Endothelial cell of umbilical vein (primary cell): ENCODE measurements at regions not wholly inside any gene's neighbourhood (a gene's known extent, or its start where the extent isn't known, plus 50 kb on each side); places are given as distances from the start of the nearest gene placed in this dataset.

Experiments used
- BruUV-seq: library from RNA; stranded (reverse); fragments of 400-500 nt; replicated peaks from 2 replicates; lab custom pipeline; 2021; lab: Mats Ljungman, UMichigan
- CTCF ChIA-PET: fragments of 300-600, 350-600 bp; sonication (Branson Sonifier 250); formaldehyde crosslinking; loops from one replicate; lab custom pipeline; 2021; ENCODE audit warnings: antibody characterized with exemption, inconsistent platforms; lab: Charles Lee
- POLR2A ChIA-PET: fragments of 300-600, 350-600 bp; sonication (Branson Sonifier 250); formaldehyde crosslinking; loops from one replicate; lab custom pipeline; 2021; ENCODE audit warnings: antibody characterized with exemption, inconsistent platforms; lab: Charles Lee
- DNase-seq: peaks from one replicate; pipeline ENCODE4 v3.0.0-alpha.2; 2011; ENCODE audit warnings: low read depth, low spot score
- FAIRE-seq: peaks from 2 replicates; lab custom pipeline; 2011; peaks lifted over from hg19 to GRCh38; lab: Jason Lieb, UNC
- H2AFZ ChIP-seq: 2 replicates; pipeline ENCODE4 v1.6.0; 2012; ENCODE audit warnings: low read depth, low read length, control low read depth, inconsistent platforms
- H3K27ac ChIP-seq: 2 replicates; pipeline ENCODE4 v1.5.1; 2011; ENCODE audit warnings: low read depth, mild to moderate bottlenecking, control low read depth, low read length, moderate library complexity; ENCODE audit not compliant: insufficient read depth
- H3K27me3 ChIP-seq, 2 experiments: 2 replicates each; pipeline versions ENCODE4 v1.6.0 to v1.6.1; 2011; ENCODE audit warnings: low read length in 2 of 2, mixed read lengths in 1 of 2; ENCODE audit not compliant: control insufficient read depth in 2 of 2, insufficient read depth in 2 of 2
- H3K36me3 ChIP-seq, 2 experiments: 2 replicates in 1 of 2; 3 replicates in 1 of 2; pipeline ENCODE4 v1.5.1; 2011; ENCODE audit warnings: low read length in 2 of 2, mild to moderate bottlenecking in 1 of 2, moderate library complexity in 1 of 2; ENCODE audit not compliant: control insufficient read depth in 2 of 2, insufficient read depth in 2 of 2; ENCODE audit errors: extremely low read depth in 1 of 2
- H3K4me1 ChIP-seq: 3 replicates; pipeline ENCODE4 v1.5.1; 2011; ENCODE audit warnings: mild to moderate bottlenecking, low read length; ENCODE audit not compliant: control insufficient read depth, insufficient read depth; ENCODE audit errors: extremely low read depth
- H3K4me2 ChIP-seq: 2 replicates; pipeline ENCODE4 v1.6.1; 2011; ENCODE audit warnings: low read length, control low read depth, mixed read lengths; ENCODE audit not compliant: insufficient read depth
- H3K4me3 ChIP-seq, 3 experiments: fragments of 200-600 bp in 1 of 3; sonication (generic), shearing (Covaris generic) in 1 of 3; replicated peaks in 1 of 3; 2 replicates each; pipeline ENCODE4 v1.5.1; 2011 to 2016; ENCODE audit warnings: control low read depth in 3 of 3, low read length in 3 of 3, mild to moderate bottlenecking in 2 of 3, inconsistent platforms in 1 of 3, low read depth in 1 of 3, moderate library complexity in 1 of 3; ENCODE audit not compliant: insufficient read depth in 1 of 3
- H3K79me2 ChIP-seq: 2 replicates; pipeline ENCODE4 v1.6.0; 2012; ENCODE audit warnings: low read length, inconsistent platforms; ENCODE audit not compliant: control insufficient read depth, insufficient read depth
- H3K9ac ChIP-seq: replicated peaks from 2 replicates; pipeline ENCODE3; 2011; ENCODE audit warnings: low read length, control low read depth; ENCODE audit not compliant: insufficient read depth; ENCODE audit errors: extremely low read depth
- H3K9me1 ChIP-seq: replicated peaks from 3 replicates; pipeline ENCODE4 v1.6.0; 2011; ENCODE audit warnings: mild to moderate bottlenecking, low read length; ENCODE audit not compliant: control insufficient read depth, insufficient read depth; ENCODE audit errors: extremely low read depth
- H3K9me3 ChIP-seq: replicated peaks from 2 replicates; pipeline ENCODE4 v1.5.1; 2012; ENCODE audit warnings: low read length, inconsistent platforms; ENCODE audit not compliant: control insufficient read depth, insufficient read depth
- H4K20me1 ChIP-seq: replicated peaks from 2 replicates; pipeline ENCODE3; 2011; ENCODE audit warnings: mild to moderate bottlenecking, low read length; ENCODE audit not compliant: control insufficient read depth, insufficient read depth; ENCODE audit errors: extremely low read depth
- CTCF ChIP-seq, 2 donors: IDR thresholded peaks; 1 replicate in 1 of 2; 2 replicates in 1 of 2; pipeline ENCODE4 v1.5.1; 2011; ENCODE audit warnings: low read length in 2 of 2, mild to moderate bottlenecking in 2 of 2, moderate library complexity in 2 of 2, control low read depth in 1 of 2, inconsistent platforms in 1 of 2, low read depth in 1 of 2; ENCODE audit not compliant: insufficient read depth in 1 of 2; ENCODE audit errors: extremely low read depth in 1 of 2
- EZH2 ChIP-seq: IDR thresholded peaks from 2 replicates; pipeline ENCODE4 v1.6.1; 2012; ENCODE audit warnings: borderline replicate concordance, low read depth, mild to moderate bottlenecking, moderate library complexity, low read length, inconsistent platforms; ENCODE audit not compliant: severe bottlenecking
- JUN ChIP-seq: IDR thresholded peaks from 2 replicates; pipeline ENCODE4 v1.6.1; 2011; ENCODE audit warnings: borderline replicate concordance, low read depth; ENCODE audit not compliant: insufficient read length, insufficient read depth
- MAX ChIP-seq: IDR thresholded peaks from 2 replicates; pipeline ENCODE4 v1.6.1; 2011; ENCODE audit not compliant: insufficient read depth, insufficient read length
- POLR2A ChIP-seq: IDR thresholded peaks from 2 replicates; pipeline ENCODE4 v1.6.1; 2012; ENCODE audit warnings: low read depth, mild to moderate bottlenecking, control low read depth, low read length
- POLR2AphosphoS5 ChIP-seq: IDR thresholded peaks from 2 replicates; pipeline ENCODE4 v1.6.1; 2012; ENCODE audit warnings: low read depth, mild to moderate bottlenecking, control low read depth, low read length, moderate library complexity; ENCODE audit not compliant: insufficient read depth
- dilution Hi-C: fragments of 300-500 bp; cut with MboI; formaldehyde crosslinking; loops from one replicate; pipeline ENCODE4 v1.15.0; 2019; ENCODE audit warnings: low sequenced_read_pairs; ENCODE audit not compliant: extremely low pct_ligation_motif_present
- intact Hi-C: fragments of 100-400 bp; cut with micrococcal nuclease; formaldehyde crosslinking; loops from one replicate; pipeline ENCODE4 v1.10.0; 2022

- TF ChIP-seq MAX, result no peak
- no peak for TF ChIP-seq JUN
- no peak for TF ChIP-seq CTCF (IDR thresholded peaks at IDR 0.05; ENCODE audit: extremely low read depth in 1 of 2, insufficient read depth in 1 of 2, low read depth in 1 of 2, low read length in 2 of 2)
- no peak for TF ChIP-seq POLR2A
- no peak for TF ChIP-seq EZH2
- no peak for TF ChIP-seq POLR2AphosphoS5
- no peaks in the 10 kb centered on the region for H3K79me2 ChIP-seq
- CTCF ChIA-PET, result no interaction called here
- H2AFZ ChIP-seq, result no peak overlapping the region
- no peaks in the 10 kb centered on the region for H4K20me1 ChIP-seq
- no peak overlapping the region for H3K27ac ChIP-seq
- no peaks in the 10 kb centered on the region for H3K36me3 ChIP-seq
- H3K27me3 ChIP-seq, result no peaks in the 10 kb centered on the region
- no peak overlapping the region for H3K4me3 ChIP-seq
- dilution Hi-C loops, result no loop called here
- no peak overlapping the region for H3K9ac ChIP-seq
- H3K4me1 ChIP-seq, result no peaks in the 10 kb centered on the region
- DNase-seq (no peak), FAIRE-seq (no peak)
- no TSS peak for BruUV-seq
- H3K9me1 ChIP-seq, result no peaks in the 10 kb centered on the region
- POLR2A ChIA-PET, result no interaction called here
- intact Hi-C loops, result no loop called here
- H3K9me3 ChIP-seq, result no peaks in the 10 kb centered on the region
- H3K4me2 ChIP-seq, result no peak overlapping the region
These were observed 313.0 kb upstream of the MEIS1 start for GRCh38 chr2:66121946-66122345.
